Breast epithelium (tissue), 3 donors: ENCODE measurements at regions not wholly inside any gene's neighbourhood (a gene's known extent, or its start where the extent isn't known, plus 50 kb on each side); places are given as distances from the start of the nearest gene placed in this dataset.
A peak's percentile ranks its signal among the peaks of the same experiment; 100 is the strongest.

ENCODE experiments used
- POLR2A ChIP-seq: fragments of 450-650 bp; IDR thresholded peaks from one replicate; pipeline ENCODE4 v1.6.1; 2016; ENCODE audit warnings: antibody characterized with exemption, mild to moderate bottlenecking, moderate library complexity
- POLR2AphosphoS5 ChIP-seq, 3 donors: sonication (generic); formaldehyde crosslinking; IDR thresholded peaks; one replicate each; pipeline ENCODE4 v1.6.1; 2017; ENCODE audit warnings: antibody characterized with exemption in 3 of 3
- TF ChIP-seq, protein P1 (sequence below), 3 donors: fragments of 450-650 bp; IDR thresholded peaks; one replicate each; pipeline ENCODE4 v1.5.1; 2016 to 2017; ENCODE audit warnings: antibody characterized with exemption in 3 of 3, mild to moderate bottlenecking in 3 of 3, moderate library complexity in 3 of 3

DNA sequence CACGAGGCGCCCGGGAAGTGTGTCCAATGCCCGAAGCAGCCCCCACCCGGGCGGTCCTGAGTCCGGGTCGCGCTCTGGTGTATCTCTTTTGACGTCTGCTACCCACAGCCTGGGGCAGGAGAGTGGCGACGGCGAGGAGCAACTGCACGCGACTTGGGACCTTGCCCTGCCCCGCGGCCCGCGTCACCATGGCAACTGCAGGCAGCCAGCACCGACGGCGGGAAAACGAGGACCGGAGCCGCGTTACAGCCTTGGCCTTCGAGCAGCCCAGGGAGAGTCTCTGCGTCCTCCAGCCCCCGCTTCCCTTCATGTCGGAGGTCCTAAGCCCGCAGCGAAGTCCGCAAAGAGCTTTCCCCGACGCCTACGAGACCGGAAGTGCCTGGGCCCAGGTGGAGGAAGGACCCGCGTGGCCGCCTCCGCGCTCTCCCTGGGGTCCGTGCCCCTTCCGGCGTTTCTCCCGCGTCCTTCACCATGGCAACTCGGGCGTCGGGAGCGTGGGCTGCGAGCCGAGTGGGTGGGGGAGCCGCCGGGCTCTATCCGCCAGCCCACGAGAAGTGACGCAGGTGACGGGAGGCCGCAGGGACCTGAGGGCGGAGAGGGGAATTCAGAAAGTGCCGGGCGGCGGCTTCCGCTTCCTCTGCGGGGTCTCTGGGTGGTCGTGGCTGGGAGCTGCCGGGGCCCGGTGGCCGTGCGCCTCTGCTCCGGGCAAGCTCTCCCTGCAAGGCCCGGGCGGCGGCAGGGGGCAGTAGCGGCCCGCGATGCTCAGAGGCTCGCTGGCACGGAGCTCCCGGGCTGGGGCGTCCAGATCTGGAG is 88.6 kb upstream of the TGM3 start:
- TF ChIP-seq, protein P1, sequence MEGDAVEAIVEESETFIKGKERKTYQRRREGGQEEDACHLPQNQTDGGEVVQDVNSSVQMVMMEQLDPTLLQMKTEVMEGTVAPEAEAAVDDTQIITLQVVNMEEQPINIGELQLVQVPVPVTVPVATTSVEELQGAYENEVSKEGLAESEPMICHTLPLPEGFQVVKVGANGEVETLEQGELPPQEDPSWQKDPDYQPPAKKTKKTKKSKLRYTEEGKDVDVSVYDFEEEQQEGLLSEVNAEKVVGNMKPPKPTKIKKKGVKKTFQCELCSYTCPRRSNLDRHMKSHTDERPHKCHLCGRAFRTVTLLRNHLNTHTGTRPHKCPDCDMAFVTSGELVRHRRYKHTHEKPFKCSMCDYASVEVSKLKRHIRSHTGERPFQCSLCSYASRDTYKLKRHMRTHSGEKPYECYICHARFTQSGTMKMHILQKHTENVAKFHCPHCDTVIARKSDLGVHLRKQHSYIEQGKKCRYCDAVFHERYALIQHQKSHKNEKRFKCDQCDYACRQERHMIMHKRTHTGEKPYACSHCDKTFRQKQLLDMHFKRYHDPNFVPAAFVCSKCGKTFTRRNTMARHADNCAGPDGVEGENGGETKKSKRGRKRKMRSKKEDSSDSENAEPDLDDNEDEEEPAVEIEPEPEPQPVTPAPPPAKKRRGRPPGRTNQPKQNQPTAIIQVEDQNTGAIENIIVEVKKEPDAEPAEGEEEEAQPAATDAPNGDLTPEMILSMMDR (IDR thresholded peaks at IDR 0.05) = peak in 2 of 3 donors; percentile 64 to 70
- no peak for TF ChIP-seq POLR2A
- TF ChIP-seq POLR2AphosphoS5 (IDR thresholded peaks at IDR 0.05) = no peak
